A549 (cell line): ENCODE measurements at regions not wholly inside any gene's neighbourhood (a gene's known extent, or its start where the extent isn't known, plus 50 kb on each side); places are given as distances from the start of the nearest gene placed in this dataset.

ENCODE experiments used
- ATAC-seq, 2 experiments: fragments of 200-7000 bp in 1 of 2; fragments of >200 bp in 1 of 2; cut with Nextera tagmentation in 1 of 2; cut with Tn5 transposase in 1 of 2; 3 replicates each; pipeline versions ENCODE4 v1.8.0 to v1.9.1; 2018 to 2020; ENCODE audit warnings: mild to moderate bottlenecking in 1 of 2, moderate library complexity in 1 of 2
- CTCF ChIA-PET: fragments of 300-600 bp; sonication (Branson Sonifier 250); formaldehyde crosslinking; extraction: SDS; loops from one replicate; lab custom pipeline; 2021; ENCODE audit warnings: antibody characterized with exemption, inconsistent platforms; lab: Yijun Ruan, JAX
- POLR2A ChIA-PET: fragments of 350-600 bp; formaldehyde crosslinking; extraction: SDS; loops from one replicate; lab custom pipeline; 2021; ENCODE audit warnings: antibody characterized with exemption, inconsistent platforms; lab: Yijun Ruan, JAX
- DNase-seq, 2 experiments: peaks; one replicate each; pipeline versions ENCODE4 v3.0.0 to v3.0.0-alpha.2; 2011 to 2016; ENCODE audit warnings: low read depth in 1 of 2, low spot score in 1 of 2
- FAIRE-seq: peaks from 2 replicates; lab custom pipeline; 2011; peaks lifted over from hg19 to GRCh38; lab: Jason Lieb, UNC
- H3K27ac ChIP-seq, 2 experiments: fragments of >200 bp; sonication (Bioruptor Twin); formaldehyde crosslinking; 3 replicates each; pipeline ENCODE4 v1.5.1; 2016 to 2017
- H3K4me1 ChIP-seq: fragments of >200 bp; sonication (Bioruptor Twin); formaldehyde crosslinking; 3 replicates; pipeline ENCODE4 v1.6.1; 2016
- H3K4me2 ChIP-seq: fragments of >200 bp; sonication (Bioruptor Twin); formaldehyde crosslinking; 3 replicates; pipeline ENCODE4 v1.6.1; 2016
- H3K4me3 ChIP-seq: fragments of >200 bp; sonication (Bioruptor Twin); formaldehyde crosslinking; 3 replicates; pipeline ENCODE4 v1.5.1; 2016
- H3K9me3 ChIP-seq: fragments of >200 bp; sonication (Bioruptor Twin); formaldehyde crosslinking; 3 replicates; pipeline ENCODE4 v1.6.1; 2016
- BHLHE40 ChIP-seq: IDR thresholded peaks from 2 replicates; pipeline ENCODE4 v1.6.1; 2012; ENCODE audit warnings: low read depth, low read length, inconsistent platforms
- CBX2 ChIP-seq: fragments of 200-600 bp; sonication (generic); IDR thresholded peaks from 2 replicates; pipeline ENCODE4 v1.6.1; 2016; ENCODE audit warnings: low read depth, mild to moderate bottlenecking, borderline replicate concordance
- CBX8 ChIP-seq: fragments of 200-600 bp; sonication (generic); IDR thresholded peaks from 2 replicates; pipeline ENCODE4 v1.6.1; 2016
- EHF ChIP-seq: fragments of 250-450 bp; sonication (Bioruptor Pico); IDR thresholded peaks from 2 replicates; pipeline ENCODE4 v1.5.0; 2020; ENCODE audit warnings: mild to moderate bottlenecking
- ELK1 ChIP-seq: fragments of 150-350 bp; IDR thresholded peaks from 2 replicates; pipeline ENCODE4 v1.6.1; 2014; ENCODE audit warnings: low read depth, mild to moderate bottlenecking, low read length
- FOSB ChIP-seq: fragments of 250-450 bp; sonication (Bioruptor Pico); IDR thresholded peaks from 2 replicates; pipeline ENCODE4 v1.5.0; 2020; ENCODE audit warnings: mild to moderate bottlenecking, moderate library complexity
- FOSL2 ChIP-seq, 2 experiments: fragments of 450-650 bp in 1 of 2; fragments of >200 bp in 1 of 2; sonication (Bioruptor Twin) in 1 of 2; formaldehyde crosslinking; IDR thresholded peaks; 2 replicates each; pipeline versions ENCODE4 v1.5.0 to v1.6.1; 2016 to 2020; ENCODE audit warnings: mild to moderate bottlenecking in 1 of 2, moderate library complexity in 1 of 2
- FOXS1 ChIP-seq: fragments of 250-450 bp; sonication (Bioruptor Pico); IDR thresholded peaks from 2 replicates; pipeline ENCODE4 v1.5.0; 2020; ENCODE audit warnings: mild to moderate bottlenecking, moderate library complexity
- HDAC2 ChIP-seq: fragments of 200-600 bp; sonication (generic); IDR thresholded peaks from 2 replicates; pipeline ENCODE4 v1.6.1; 2016
- HES2 ChIP-seq: fragments of >200 bp; sonication (Bioruptor Twin); formaldehyde crosslinking; IDR thresholded peaks from 2 replicates; pipeline ENCODE4 v1.6.1; 2016
- HOXA7 ChIP-seq: fragments of 250-450 bp; sonication (Bioruptor Pico); IDR thresholded peaks from 2 replicates; pipeline ENCODE4 v1.5.0; 2020; ENCODE audit warnings: mild to moderate bottlenecking, moderate library complexity
- HOXB13 ChIP-seq: fragments of 250-450 bp; sonication (Bioruptor Pico); IDR thresholded peaks from 2 replicates; pipeline ENCODE4 v1.5.0; 2020; ENCODE audit warnings: low read depth, mild to moderate bottlenecking, moderate library complexity
- HOXB5 ChIP-seq: fragments of 250-450 bp; sonication (Bioruptor Pico); IDR thresholded peaks from 2 replicates; pipeline ENCODE4 v1.5.0; 2020; ENCODE audit warnings: mild to moderate bottlenecking, moderate library complexity
- KDM1A ChIP-seq: fragments of 200-600 bp; sonication (generic); IDR thresholded peaks from 2 replicates; pipeline ENCODE4 v1.6.1; 2016; ENCODE audit warnings: low read depth, mild to moderate bottlenecking
- KDM5A ChIP-seq: fragments of 200-600 bp; sonication (generic); IDR thresholded peaks from 2 replicates; pipeline ENCODE4 v1.6.1; 2016; ENCODE audit warnings: antibody characterized with exemption, mild to moderate bottlenecking
- MYC ChIP-seq: IDR thresholded peaks from 2 replicates; pipeline ENCODE4 v1.6.1; 2012; ENCODE audit warnings: mild to moderate bottlenecking, inconsistent platforms, low read length, improper control_type of control experiment, borderline replicate concordance
- NPAS2 ChIP-seq: fragments of 250-450 bp; sonication (Bioruptor Pico); IDR thresholded peaks from 2 replicates; pipeline ENCODE4 v1.8.0; 2022; ENCODE audit warnings: mild to moderate bottlenecking, moderate library complexity, borderline replicate concordance
- NR3C1 ChIP-seq: fragments of >200 bp; sonication (Bioruptor Twin); formaldehyde crosslinking; IDR thresholded peaks from 3 replicates; pipeline ENCODE4 v1.6.1; 2017
- POLR2A ChIP-seq: IDR thresholded peaks from 2 replicates; pipeline ENCODE4 v1.6.1; 2012; ENCODE audit warnings: mild to moderate bottlenecking, low read length
- RARB ChIP-seq: fragments of 250-450 bp; sonication (Bioruptor Pico); IDR thresholded peaks from 2 replicates; pipeline ENCODE4 v1.8.0; 2021; ENCODE audit warnings: mild to moderate bottlenecking, moderate library complexity
- RCOR1 ChIP-seq: fragments of 150-350 bp; IDR thresholded peaks from 2 replicates; pipeline ENCODE4 v1.6.1; 2014; ENCODE audit warnings: antibody characterized with exemption, low read length, low read depth
- TFCP2L1 ChIP-seq: fragments of 250-450 bp; sonication (Bioruptor Pico); IDR thresholded peaks from 2 replicates; pipeline ENCODE4 v1.5.0; 2021; ENCODE audit warnings: mild to moderate bottlenecking
- USF2 ChIP-seq: fragments of 450-650 bp; IDR thresholded peaks from 2 replicates; pipeline ENCODE4 v1.6.1; 2014; ENCODE audit warnings: antibody characterized with exemption
- ZC3H11A ChIP-seq: fragments of 450-650 bp; IDR thresholded peaks from 2 replicates; pipeline ENCODE4 v1.6.1; 2014; ENCODE audit warnings: antibody characterized with exemption, mild to moderate bottlenecking
- ZNF302 ChIP-seq: fragments of 250-450 bp; sonication (Bioruptor Pico); IDR thresholded peaks from 2 replicates; pipeline ENCODE4 v1.9.0; 2021; ENCODE audit warnings: inconsistent platforms, mild to moderate bottlenecking, moderate library complexity
- WGBS: methylation state at CpG from one replicate; pipeline ENCODE4 v1.1.6; 2017; ENCODE audit errors: missing lambda C conversion rate; 5-methylcytosine and 5-hydroxymethylcytosine counted together
- TF ChIP-seq, protein P1 (sequence below): IDR thresholded peaks from 2 replicates; pipeline ENCODE4 v1.6.1; 2012
- TF ChIP-seq, protein P2 (sequence below): fragments of 250-450 bp; sonication (Bioruptor Pico); IDR thresholded peaks from 2 replicates; pipeline ENCODE4 v1.5.0; 2021; ENCODE audit warnings: mild to moderate bottlenecking, moderate library complexity, borderline replicate concordance

DNA sequence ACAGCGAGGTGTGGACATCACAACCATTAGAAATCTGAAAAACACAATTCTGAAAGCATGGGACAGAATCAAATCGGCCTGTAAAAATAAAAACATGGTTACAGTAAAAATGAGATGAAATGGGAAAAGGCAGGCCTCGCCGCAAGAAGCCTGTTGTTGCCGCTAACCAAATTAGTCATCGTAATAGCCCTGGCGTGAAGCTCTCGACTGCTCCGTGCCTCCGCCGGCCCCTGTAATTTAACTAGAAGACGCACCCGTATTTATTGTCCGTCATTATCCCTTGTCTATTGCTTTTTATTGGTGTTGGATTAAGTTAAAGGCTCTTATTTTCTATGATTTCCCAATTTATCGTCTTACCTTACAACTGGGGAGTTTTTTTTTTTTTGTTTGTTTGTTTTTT lies 334.6 kb upstream of the EEF2KMT start:
- Histone ChIP-seq H3K27ac (no peak overlapping the region), H3K4me1 (no peaks in the 10 kb centered on the region)
- WGBS: 46% methylated on average over 15 of the region's 15 CpGs
- POLR2A ChIA-PET: no interaction called here
- TF ChIP-seq, protein P1, sequence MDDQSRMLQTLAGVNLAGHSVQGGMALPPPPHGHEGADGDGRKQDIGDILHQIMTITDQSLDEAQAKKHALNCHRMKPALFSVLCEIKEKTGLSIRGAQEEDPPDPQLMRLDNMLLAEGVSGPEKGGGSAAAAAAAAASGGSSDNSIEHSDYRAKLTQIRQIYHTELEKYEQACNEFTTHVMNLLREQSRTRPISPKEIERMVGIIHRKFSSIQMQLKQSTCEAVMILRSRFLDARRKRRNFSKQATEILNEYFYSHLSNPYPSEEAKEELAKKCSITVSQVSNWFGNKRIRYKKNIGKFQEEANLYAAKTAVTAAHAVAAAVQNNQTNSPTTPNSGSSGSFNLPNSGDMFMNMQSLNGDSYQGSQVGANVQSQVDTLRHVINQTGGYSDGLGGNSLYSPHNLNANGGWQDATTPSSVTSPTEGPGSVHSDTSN: no peak
- TF ChIP-seq KDM1A: no peak
- TF ChIP-seq EHF (CRISPR knock-in tag): no peak
- no peak for TF ChIP-seq FOSB (CRISPR knock-in tag)
- TF ChIP-seq ZNF302 (CRISPR knock-in tag): no peak
- no peak for TF ChIP-seq BHLHE40
- TF ChIP-seq, protein P2, sequence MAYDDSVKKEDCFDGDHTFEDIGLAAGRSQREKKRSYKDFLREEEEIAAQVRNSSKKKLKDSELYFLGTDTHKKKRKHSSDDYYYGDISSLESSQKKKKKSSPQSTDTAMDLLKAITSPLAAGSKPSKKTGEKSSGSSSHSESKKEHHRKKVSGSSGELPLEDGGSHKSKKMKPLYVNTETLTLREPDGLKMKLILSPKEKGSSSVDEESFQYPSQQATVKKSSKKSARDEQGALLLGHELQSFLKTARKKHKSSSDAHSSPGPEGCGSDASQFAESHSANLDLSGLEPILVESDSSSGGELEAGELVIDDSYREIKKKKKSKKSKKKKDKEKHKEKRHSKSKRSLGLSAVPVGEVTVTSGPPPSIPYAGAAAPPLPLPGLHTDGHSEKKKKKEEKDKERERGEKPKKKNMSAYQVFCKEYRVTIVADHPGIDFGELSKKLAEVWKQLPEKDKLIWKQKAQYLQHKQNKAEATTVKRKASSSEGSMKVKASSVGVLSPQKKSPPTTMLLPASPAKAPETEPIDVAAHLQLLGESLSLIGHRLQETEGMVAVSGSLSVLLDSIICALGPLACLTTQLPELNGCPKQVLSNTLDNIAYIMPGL (CRISPR knock-in tag): no peak
- TF ChIP-seq HES2: no peak
- TF ChIP-seq HDAC2: no peak
- TF ChIP-seq, all 56 proteins: peak for 0
- ATAC-seq (no peak), DNase-seq (no peak), FAIRE-seq (no peak)
- Histone ChIP-seq H3K4me3 (no peak overlapping the region), H3K9me3 (no peaks in the 10 kb centered on the region), H3K4me2 (no peak overlapping the region)
- CTCF ChIA-PET: no interaction called here

DNA sequence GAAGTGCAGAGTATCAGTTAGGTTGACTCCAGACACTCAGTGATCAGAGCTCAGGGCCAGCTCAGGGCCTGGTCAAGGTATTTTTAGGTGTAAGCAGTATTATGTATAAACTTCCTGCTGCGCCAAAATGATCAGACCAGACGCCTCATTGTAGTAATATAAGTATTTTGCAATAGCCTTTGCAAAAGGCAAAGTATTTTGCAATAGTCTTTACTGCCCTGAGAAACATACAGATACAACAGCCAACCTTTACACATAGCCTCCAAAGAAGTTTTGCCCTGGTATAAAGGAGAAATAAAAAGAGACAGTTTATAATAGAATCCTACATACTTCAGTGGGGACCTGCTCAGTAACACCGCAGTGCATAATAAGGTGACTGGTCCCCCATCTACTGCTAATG lies 333.0 kb upstream of the EEF2KMT start:
- no peak for FAIRE-seq

More for the DNA sequence above, 333.0 kb upstream of the EEF2KMT start:
- 59% methylated on average over 3 of the region's 3 CpGs for WGBS
- Histone ChIP-seq H3K4me1 (no peaks in the 10 kb centered on the region), H3K9me3 (no peaks in the 10 kb centered on the region), H3K4me2 (no peak overlapping the region), H3K4me3 (no peak overlapping the region), H3K27ac (no peak overlapping the region)
- no peak for TF ChIP-seq POLR2A
- TF ChIP-seq CBX2: no peak
- no peak for TF ChIP-seq FOXS1 (CRISPR knock-in tag)
- no peak for TF ChIP-seq MYC
- TF ChIP-seq RCOR1: no peak
- no peak for TF ChIP-seq RARB (CRISPR knock-in tag)
- TF ChIP-seq USF2: no peak
- no peak for TF ChIP-seq HOXB5 (CRISPR knock-in tag)
- no peak for TF ChIP-seq NPAS2
- no peak for TF ChIP-seq FOSL2 (IDR thresholded peaks at IDR 0.05)
- TF ChIP-seq FOSL2 (CRISPR knock-in tag; IDR thresholded peaks at IDR 0.05): no peak
- no peak for TF ChIP-seq NR3C1
- TF ChIP-seq ELK1: no peak
- no peak for TF ChIP-seq ZC3H11A
- TF ChIP-seq HOXB13 (CRISPR knock-in tag): no peak
- TF ChIP-seq CBX8: no peak
- no peak for TF ChIP-seq HOXA7
- TF ChIP-seq KDM5A: no peak
- no peak for TF ChIP-seq ZNF302 (CRISPR knock-in tag)
- TF ChIP-seq TFCP2L1 (CRISPR knock-in tag): no peak
- ChIA-PET CTCF (no interaction called here), POLR2A (no interaction called here)
- ATAC-seq (no peak), DNase-seq (no peak)
